ENCODE measurements at regions not wholly inside any gene's neighbourhood (a gene's known extent, or its start where the extent isn't known, plus 50 kb on each side); places are given as distances from the start of the nearest gene placed in this dataset.
A peak's percentile ranks its signal among the peaks of the same experiment; 100 is the strongest.

GRCh38 chr2:193980599-193980998 lies 1676.4 kb upstream of the SLC39A10 start:
- no peak overlapping the region for H3K27ac ChIP-seq
- no peak for TF ChIP-seq ZFX (IDR thresholded peaks at IDR 0.05; ENCODE audit: borderline replicate concordance)
- TF ChIP-seq CTCF (IDR thresholded peaks at IDR 0.05), result no peak

- H3K27ac ChIP-seq, result no peak overlapping the region
- TF ChIP-seq ZFX (IDR thresholded peaks at IDR 0.05; ENCODE audit: borderline replicate concordance) (no peak), CTCF (IDR thresholded peaks at IDR 0.05) (no peak)
Measured at GRCh38 chr2:193973781-193974180, 1683.2 kb upstream of the SLC39A10 start.

GRCh38 chr2:193966590-193966989 lies 1690.4 kb upstream of the SLC39A10 start:
- H3K27ac ChIP-seq, result no peak overlapping the region

GRCh38 chr2:193965263-193965662 lies 1691.8 kb upstream of the SLC39A10 start:
- no peak overlapping the region for H3K27ac ChIP-seq
- TF ChIP-seq CTCF (IDR thresholded peaks at IDR 0.05), result no peak
- no peak for TF ChIP-seq ZFX (IDR thresholded peaks at IDR 0.05; ENCODE audit: borderline replicate concordance)

More at GRCh38 chr2:193966590-193966989, 1690.4 kb upstream of the SLC39A10 start:
- TF ChIP-seq CTCF (IDR thresholded peaks at IDR 0.05), result no peak
- no peak for TF ChIP-seq ZFX (IDR thresholded peaks at IDR 0.05; ENCODE audit: borderline replicate concordance)

- peak; percentile 84 for TF ChIP-seq CTCF (IDR thresholded peaks at IDR 0.05)
- no peak for TF ChIP-seq ZFX (IDR thresholded peaks at IDR 0.05; ENCODE audit: borderline replicate concordance)
- no peak overlapping the region for H3K27ac ChIP-seq
Measured at GRCh38 chr2:193963472-193964119, 1693.4 kb upstream of the SLC39A10 start.

- TF ChIP-seq CTCF (IDR thresholded peaks at IDR 0.05), result no peak
- TF ChIP-seq ZFX (IDR thresholded peaks at IDR 0.05; ENCODE audit: borderline replicate concordance), result no peak
Measured at GRCh38 chr2:193946806-193947205, 1710.2 kb upstream of the SLC39A10 start.

GRCh38 chr2:193943406-193943960 lies 1713.5 kb upstream of the SLC39A10 start:
- TF ChIP-seq CTCF (IDR thresholded peaks at IDR 0.05), result no peak
- TF ChIP-seq ZFX (IDR thresholded peaks at IDR 0.05; ENCODE audit: borderline replicate concordance), result no peak
- H3K27ac ChIP-seq, result no peak overlapping the region

More at GRCh38 chr2:193946806-193947205, 1710.2 kb upstream of the SLC39A10 start:
- no peak overlapping the region for H3K27ac ChIP-seq

All from 22Rv1 (cell line).